Stomach (tissue), 4 donors: ENCODE measurements at regions not wholly inside any gene's neighbourhood (a gene's known extent, or its start where the extent isn't known, plus 50 kb on each side); places are given as distances from the start of the nearest gene placed in this dataset.

Source experiments
- EP300 ChIP-seq: sonication (generic); formaldehyde crosslinking; IDR thresholded peaks from one replicate; pipeline ENCODE4 v1.6.1; 2017; ENCODE audit warnings: antibody characterized with exemption
- POLR2A ChIP-seq, 4 donors: fragments of 450-650 bp; IDR thresholded peaks; one replicate each; pipeline ENCODE4 v1.6.1; 2016; ENCODE audit warnings: antibody characterized with exemption in 4 of 4, control low read depth in 2 of 4, mild to moderate bottlenecking in 1 of 4, moderate library complexity in 1 of 4
- TF ChIP-seq, protein P1 (sequence below), 7 experiments: fragments of 450-650 bp in 4 of 7; fragments of 200-600 bp in 3 of 7; sonication (generic) in 3 of 7; IDR thresholded peaks; one replicate each; pipeline ENCODE4 v1.5.1; 2016 to 2019; ENCODE audit warnings: antibody characterized with exemption in 7 of 7, control low read depth in 2 of 7, mild to moderate bottlenecking in 1 of 7

DNA sequence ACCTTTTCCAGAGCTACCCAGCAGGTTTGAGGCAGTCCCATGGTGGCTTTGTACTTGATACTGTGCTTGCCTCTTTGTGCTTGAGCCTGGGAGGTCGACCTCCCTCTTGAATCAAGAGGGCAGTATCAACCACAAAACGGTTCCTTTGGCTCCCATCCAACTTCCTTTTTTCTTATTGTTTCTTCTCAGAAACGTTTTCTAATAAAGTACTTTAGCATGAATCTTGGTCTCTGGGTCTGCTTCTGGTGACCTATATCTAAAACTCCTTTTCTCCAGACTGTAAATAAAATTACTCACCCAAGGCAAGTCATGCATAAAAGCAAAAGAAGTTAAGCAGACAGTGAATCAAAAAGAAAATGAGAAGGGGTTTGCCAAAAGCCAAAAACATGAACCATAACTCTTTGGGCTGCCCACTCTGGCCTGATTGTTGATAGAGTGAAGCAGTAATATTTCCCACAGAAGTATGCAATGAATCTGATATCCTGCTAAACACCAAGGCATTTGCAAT is 112.2 kb upstream of the SLC4A7 start:
- TF ChIP-seq, protein P1, sequence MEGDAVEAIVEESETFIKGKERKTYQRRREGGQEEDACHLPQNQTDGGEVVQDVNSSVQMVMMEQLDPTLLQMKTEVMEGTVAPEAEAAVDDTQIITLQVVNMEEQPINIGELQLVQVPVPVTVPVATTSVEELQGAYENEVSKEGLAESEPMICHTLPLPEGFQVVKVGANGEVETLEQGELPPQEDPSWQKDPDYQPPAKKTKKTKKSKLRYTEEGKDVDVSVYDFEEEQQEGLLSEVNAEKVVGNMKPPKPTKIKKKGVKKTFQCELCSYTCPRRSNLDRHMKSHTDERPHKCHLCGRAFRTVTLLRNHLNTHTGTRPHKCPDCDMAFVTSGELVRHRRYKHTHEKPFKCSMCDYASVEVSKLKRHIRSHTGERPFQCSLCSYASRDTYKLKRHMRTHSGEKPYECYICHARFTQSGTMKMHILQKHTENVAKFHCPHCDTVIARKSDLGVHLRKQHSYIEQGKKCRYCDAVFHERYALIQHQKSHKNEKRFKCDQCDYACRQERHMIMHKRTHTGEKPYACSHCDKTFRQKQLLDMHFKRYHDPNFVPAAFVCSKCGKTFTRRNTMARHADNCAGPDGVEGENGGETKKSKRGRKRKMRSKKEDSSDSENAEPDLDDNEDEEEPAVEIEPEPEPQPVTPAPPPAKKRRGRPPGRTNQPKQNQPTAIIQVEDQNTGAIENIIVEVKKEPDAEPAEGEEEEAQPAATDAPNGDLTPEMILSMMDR (IDR thresholded peaks at IDR 0.05), result no peak
- TF ChIP-seq POLR2A (IDR thresholded peaks at IDR 0.05) (no peak), EP300 (no peak)
